Esophagus squamous epithelium (tissue), 5 donors: ENCODE measurements at regions not wholly inside any gene's neighbourhood (a gene's known extent, or its start where the extent isn't known, plus 50 kb on each side); places are given as distances from the start of the nearest gene placed in this dataset.

ENCODE experiments used
- DNase-seq: peaks from one replicate; lab custom pipeline; 2025; lab: John Stamatoyannopoulos, UW
- H3K27ac ChIP-seq, 4 donors: fragments of 200-600 bp; sonication (generic); one replicate each; pipeline ENCODE4 v1.5.1; 2016 to 2019; ENCODE audit warnings: mild to moderate bottlenecking in 1 of 4
- H3K27me3 ChIP-seq, 4 donors: fragments of 200-600 bp; sonication (generic); 1 replicate in 3 of 4; 2 replicates in 1 of 4; pipeline versions ENCODE4 v1.5.1 to v1.6.0; 2017 to 2021; ENCODE audit warnings: antibody characterized with exemption in 1 of 4
- H3K36me3 ChIP-seq, 3 donors: fragments of 200-600 bp; sonication (generic); one replicate each; pipeline ENCODE4 v1.5.1; 2016 to 2019
- H3K4me1 ChIP-seq, 3 donors: fragments of 200-600 bp; sonication (generic); one replicate each; pipeline ENCODE4 v1.5.1; 2017 to 2019
- H3K4me3 ChIP-seq, 4 donors: fragments of 200-600 bp; sonication (generic); 1 replicate in 3 of 4; 2 replicates in 1 of 4; pipeline ENCODE4 v1.5.1; 2016 to 2019; ENCODE audit warnings: mild to moderate bottlenecking in 2 of 4, moderate library complexity in 1 of 4
- H3K9me3 ChIP-seq, 3 donors: fragments of 200-600 bp; sonication (generic); one replicate each; pipeline ENCODE4 v1.5.1; 2016 to 2019
- CTCF ChIP-seq, 6 experiments: fragments of 450-650 bp in 4 of 6; fragments of 200-600 bp in 2 of 6; sonication (generic) in 2 of 6; IDR thresholded peaks; one replicate each; pipeline ENCODE4 v1.5.1; 2016 to 2019; ENCODE audit warnings: antibody characterized with exemption in 6 of 6, mild to moderate bottlenecking in 4 of 6, moderate library complexity in 4 of 6
- POLR2A ChIP-seq, 4 donors: fragments of 450-650 bp; IDR thresholded peaks; one replicate each; pipeline ENCODE4 v1.6.1; 2017; ENCODE audit warnings: antibody characterized with exemption in 4 of 4, mild to moderate bottlenecking in 4 of 4, moderate library complexity in 3 of 4
- WGBS, 2 donors: methylation state at CpG; one replicate each; pipeline ENCODE4 v1.1.5; 2018; 5-methylcytosine and 5-hydroxymethylcytosine counted together
- intact Hi-C: fragments of 100-400 bp; cut with DNase I; formaldehyde crosslinking; loops from one replicate; pipeline ENCODE4 v1.15.0; 2022
- donor health status: DM: yes; HTN: yes; CAD: no.

- intact Hi-C loops: no loop called here
- TF ChIP-seq POLR2A (IDR thresholded peaks at IDR 0.05) (no peak), CTCF (IDR thresholded peaks at IDR 0.05) (no peak)
Observed at GRCh38 chr2:177042311-177042710, 170.3 kb upstream of the HNRNPA3 start.

GRCh38 chr2:177044671-177045070 lies 167.9 kb upstream of the HNRNPA3 start:
- peaks cover 0 to 8% (median 0%) of the 10 kb centered on the region in 4 donors for H3K27me3 ChIP-seq
- no peaks in the 10 kb centered on the region for H3K36me3 ChIP-seq
- H3K9me3 ChIP-seq: no peaks in the 10 kb centered on the region
- TF ChIP-seq POLR2A (IDR thresholded peaks at IDR 0.05) (no peak), CTCF (IDR thresholded peaks at IDR 0.05) (no peak)
- no peak overlapping the region for H3K27ac ChIP-seq
- intact Hi-C loops: no loop called here
- no peak overlapping the region for H3K4me3 ChIP-seq
- WGBS, 2 donors: 46 to 55% methylated on average over 1 to 2 of the region's 2 CpGs
- DNase-seq: no peak
- H3K4me1 ChIP-seq: no peaks in the 10 kb centered on the region

More at GRCh38 chr2:177042311-177042710, 170.3 kb upstream of the HNRNPA3 start:
- Histone ChIP-seq H3K27me3 (peaks cover 0 to 30% (median 0%) of the 10 kb centered on the region in 4 donors), H3K36me3 (no peaks in the 10 kb centered on the region), H3K4me3 (no peak overlapping the region), H3K4me1 (no peaks in the 10 kb centered on the region), H3K27ac (no peak overlapping the region), H3K9me3 (no peaks in the 10 kb centered on the region)
- DNase-seq: no peak
- 62 to 68% methylated on average over 3 of the region's 3 CpGs for WGBS, 2 donors

- intact Hi-C loops: no loop called here
- Histone ChIP-seq H3K4me3 (no peak overlapping the region), H3K27ac (no peak overlapping the region), H3K9me3 (no peaks in the 10 kb centered on the region), H3K27me3 (peaks cover 0 to 3% (median 0%) of the 10 kb centered on the region in 4 donors), H3K36me3 (no peaks in the 10 kb centered on the region), H3K4me1 (no peaks in the 10 kb centered on the region)
- TF ChIP-seq POLR2A (IDR thresholded peaks at IDR 0.05): no peak
- no peak for DNase-seq
Observed at GRCh38 chr2:177048981-177049380, 163.6 kb upstream of the HNRNPA3 start.

- intact Hi-C loops: no loop called here
- H3K4me3 ChIP-seq: no peak overlapping the region
- 17 to 21% methylated on average over 1 of the region's 1 CpG for WGBS, 2 donors
- H3K9me3 ChIP-seq: no peaks in the 10 kb centered on the region
- TF ChIP-seq POLR2A (IDR thresholded peaks at IDR 0.05) (no peak), CTCF (IDR thresholded peaks at IDR 0.05) (no peak)
- H3K36me3 ChIP-seq: no peaks in the 10 kb centered on the region
- DNase-seq: no peak
- no peaks in the 10 kb centered on the region for H3K4me1 ChIP-seq
- peaks cover 0 to 3% (median 0%) of the 10 kb centered on the region in 4 donors for H3K27me3 ChIP-seq
- H3K27ac ChIP-seq: no peak overlapping the region
Observed at GRCh38 chr2:177051278-177051677, 161.3 kb upstream of the HNRNPA3 start.

- WGBS, 2 donors: 42 to 49% methylated on average over 4 of the region's 4 CpGs
- Histone ChIP-seq H3K9me3 (no peaks in the 10 kb centered on the region), H3K27me3 (peaks cover 0 to 3% (median 0%) of the 10 kb centered on the region in 4 donors), H3K4me1 (no peaks in the 10 kb centered on the region), H3K4me3 (no peak overlapping the region), H3K36me3 (no peaks in the 10 kb centered on the region), H3K27ac (no peak overlapping the region)
- intact Hi-C loops: no loop called here
- TF ChIP-seq CTCF (IDR thresholded peaks at IDR 0.05) (no peak), POLR2A (IDR thresholded peaks at IDR 0.05) (no peak)
- DNase-seq: no peak
Observed at GRCh38 chr2:177052471-177052870, 160.1 kb upstream of the HNRNPA3 start.

GRCh38 chr2:177053038-177053437 lies 159.6 kb upstream of the HNRNPA3 start:
- WGBS, 2 donors: 66 to 78% methylated on average over 3 of the region's 3 CpGs
- intact Hi-C loops: no loop called here
- no peaks in the 10 kb centered on the region for H3K4me1 ChIP-seq
- no peaks in the 10 kb centered on the region for H3K9me3 ChIP-seq
- H3K4me3 ChIP-seq: no peak overlapping the region
- H3K27me3 ChIP-seq: peaks cover 0 to 3% (median 0%) of the 10 kb centered on the region in 4 donors
- no peak for DNase-seq
- H3K27ac ChIP-seq: no peak overlapping the region
- no peak for TF ChIP-seq POLR2A (IDR thresholded peaks at IDR 0.05)
- TF ChIP-seq CTCF (IDR thresholded peaks at IDR 0.05): no peak
- no peaks in the 10 kb centered on the region for H3K36me3 ChIP-seq
